DMS 273 (cell line): ENCODE measurements at regions not wholly inside any gene's neighbourhood (a gene's known extent, or its start where the extent isn't known, plus 50 kb on each side); places are given as distances from the start of the nearest gene placed in this dataset.
A peak's percentile ranks its signal among the peaks of the same experiment; 100 is the strongest.
"Not testable (repeated sequence)": the region's sequence is repeated elsewhere in the genome, so short reads cannot be mapped to it uniquely, and the experiment has no call there.

Experiments
- DNase-seq: peaks from one replicate; lab custom pipeline; 2025; ENCODE audit not compliant: unreplicated experiment; lab: John Stamatoyannopoulos, UW

DNA sequence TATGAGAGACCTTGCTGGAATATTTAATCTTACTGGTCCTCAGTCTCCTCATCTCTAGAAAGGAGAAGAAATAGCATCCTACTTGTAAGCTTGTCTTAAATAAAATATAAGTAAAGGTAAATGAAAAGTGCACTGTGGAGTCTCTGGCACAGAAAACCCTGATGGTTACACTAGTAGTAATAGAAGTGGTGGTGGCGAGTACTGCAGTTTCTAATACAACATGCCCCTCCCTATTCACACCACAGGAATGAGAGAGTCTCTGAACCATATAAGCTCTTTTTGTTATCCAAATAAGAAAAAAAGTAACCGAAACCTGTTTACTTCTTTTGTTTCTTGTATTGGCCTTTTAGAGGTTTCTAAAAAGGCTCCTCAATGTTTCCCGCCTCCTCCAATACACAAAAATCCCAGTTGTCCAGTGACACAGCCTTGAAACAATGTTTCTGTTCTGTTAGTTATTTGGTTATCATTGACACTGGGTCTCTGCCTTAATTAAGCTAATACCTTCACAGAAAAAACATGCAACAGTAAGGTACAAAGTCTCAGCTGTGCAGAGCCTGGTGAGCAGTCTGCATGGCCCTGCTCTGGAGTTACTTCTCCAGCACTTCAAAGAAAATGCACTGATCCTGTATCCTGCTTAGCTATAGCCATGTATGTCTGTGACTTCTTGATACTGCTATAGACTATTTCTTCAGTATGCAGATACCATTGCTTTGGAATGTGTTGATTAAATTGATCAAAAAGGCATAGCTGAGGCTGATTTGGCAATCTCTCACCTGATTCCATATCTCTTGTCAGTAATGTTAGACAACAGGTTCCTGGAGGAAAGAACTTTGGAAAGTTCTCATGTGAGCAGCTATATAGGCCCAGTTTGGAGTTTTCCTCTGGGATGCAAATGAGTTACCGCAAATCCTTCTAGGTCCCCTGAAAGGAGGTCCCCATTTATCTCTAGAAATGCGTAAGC lies 315.6 kb upstream of the IL12A start:
- peak; percentile 24 for DNase-seq

GRCh38 chr3:159674583-159674982 lies 314.1 kb upstream of the IL12A start:
- no peak for DNase-seq

GRCh38 chr3:159675285-159675684 lies 313.4 kb upstream of the IL12A start:
- no peak for DNase-seq

DNA sequence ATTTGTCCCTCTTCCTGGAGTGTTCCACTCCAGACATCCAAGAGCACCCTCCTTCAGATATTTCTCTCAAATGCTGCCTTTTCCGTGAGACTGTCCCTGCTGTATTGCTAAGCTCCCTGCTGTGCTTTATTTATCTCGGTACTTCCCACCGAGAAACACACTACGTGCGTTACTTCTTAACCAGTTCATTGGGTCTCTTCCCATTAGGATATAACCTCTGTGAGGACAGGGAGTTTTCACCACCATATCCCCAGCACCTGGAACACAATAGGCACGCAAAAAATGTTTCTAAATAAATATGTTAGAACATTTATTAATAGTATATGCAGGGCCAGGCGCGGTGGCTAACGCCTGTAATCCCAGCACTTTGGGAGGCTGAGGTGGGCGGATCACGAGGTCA lies 308.7 kb upstream of the IL12A start:
- DNase-seq: no peak

GRCh38 chr3:159681717-159682116 lies 306.9 kb upstream of the IL12A start:
- not testable (repeated sequence) for DNase-seq

- DNase-seq: no peak
Observed at GRCh38 chr3:159685801-159686200, 302.8 kb upstream of the IL12A start.

DNA sequence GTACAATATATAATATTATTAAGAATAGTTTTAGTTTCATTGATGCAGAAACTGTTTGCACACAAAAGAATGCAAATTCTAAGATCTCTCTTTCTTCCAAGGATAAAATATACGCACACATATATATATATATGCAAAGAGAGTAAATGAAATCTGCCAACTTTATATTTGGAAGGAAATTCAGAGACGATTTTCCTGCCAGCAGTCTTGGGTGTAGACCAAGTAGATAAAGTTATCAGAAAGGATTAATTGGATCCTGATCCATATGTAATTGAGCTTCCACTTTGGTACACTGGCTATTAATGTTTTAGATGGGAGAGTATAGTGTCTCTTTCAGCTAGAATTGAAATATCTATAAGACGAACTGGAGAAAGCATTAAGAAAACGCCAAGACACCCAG lies 295.4 kb upstream of the IL12A start:
- DNase-seq: no peak

DNA sequence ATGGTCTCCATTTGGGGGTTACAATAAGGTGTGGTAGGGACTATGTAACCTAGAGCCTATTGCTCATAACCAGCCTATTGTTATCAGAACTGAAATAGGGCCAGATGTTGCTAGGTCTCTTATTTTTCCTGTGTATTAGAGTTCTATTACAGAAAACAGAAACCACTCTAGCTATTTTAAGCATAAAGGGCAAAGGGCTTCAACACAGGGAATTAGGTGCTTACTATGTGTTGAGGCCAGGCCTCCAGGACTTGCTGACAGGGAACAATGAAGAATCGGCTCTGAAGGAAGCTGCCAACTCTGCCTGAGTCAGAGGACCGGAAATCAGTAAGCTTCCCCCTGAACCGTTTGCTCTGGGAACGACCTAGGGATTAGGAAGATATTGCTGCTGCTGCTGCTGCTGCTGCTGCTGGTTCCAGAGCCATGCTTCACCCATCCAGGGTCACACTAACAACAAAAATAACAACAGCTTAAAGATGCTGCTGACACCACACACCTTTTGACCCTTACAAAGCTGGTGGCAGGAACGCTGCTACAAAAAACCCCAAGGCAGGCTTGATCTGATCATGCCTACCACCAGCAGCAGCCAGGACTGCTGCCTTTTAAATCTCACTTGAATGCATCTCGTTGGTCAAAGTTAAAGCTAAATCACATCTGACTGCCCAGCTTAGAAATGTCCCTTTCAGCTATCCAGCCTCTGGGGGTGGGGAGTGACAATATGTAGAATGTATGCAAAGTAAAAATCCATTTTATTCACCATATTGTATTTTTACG lies 276.9 kb upstream of the IL12A start:
- DNase-seq: no peak

- no peak for DNase-seq
Observed at GRCh38 chr3:159721324-159721723, 267.3 kb upstream of the IL12A start.

DNA sequence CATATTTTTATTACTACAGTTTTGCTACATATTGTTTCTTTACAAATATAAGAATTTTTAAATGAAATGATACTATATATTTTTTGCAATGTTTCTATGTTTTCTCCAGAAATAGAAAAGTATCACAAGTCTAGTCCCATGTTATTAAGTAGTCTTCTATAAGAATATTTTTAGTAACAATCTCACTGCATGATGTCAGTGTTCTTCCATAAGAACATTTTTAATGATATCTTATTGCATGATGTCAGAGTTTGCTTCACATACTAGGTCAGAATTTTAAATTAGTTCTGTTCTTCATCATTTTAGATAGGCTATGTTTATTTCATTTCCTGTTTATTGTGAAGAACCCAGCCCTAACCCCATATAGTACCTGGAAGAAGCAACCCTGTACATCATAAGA lies 265.3 kb upstream of the IL12A start:
- no peak for DNase-seq

DNA sequence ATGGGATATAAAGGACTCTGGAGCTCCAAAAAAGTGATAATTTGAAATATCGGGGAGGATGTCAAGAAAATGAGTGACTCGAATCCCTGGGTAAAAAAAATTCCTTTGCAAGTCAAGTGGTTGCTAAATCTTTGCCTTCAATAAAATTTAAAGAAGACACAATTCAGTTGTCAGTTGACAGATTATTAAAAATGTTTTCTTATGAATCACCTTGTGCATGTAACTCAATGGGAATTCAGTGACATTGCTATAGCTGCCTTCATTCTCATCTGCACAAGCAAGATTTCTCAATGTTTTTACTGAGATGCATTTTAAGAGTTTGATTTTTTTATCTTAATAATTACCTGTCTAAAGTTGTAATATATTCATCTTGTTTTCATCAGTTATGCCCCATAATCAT lies 264.0 kb upstream of the IL12A start:
- DNase-seq: no peak

- no peak for DNase-seq
Observed at GRCh38 chr3:159726231-159726964, 262.2 kb upstream of the IL12A start.

- no peak for DNase-seq
Observed at GRCh38 chr3:159727506-159727905, 261.1 kb upstream of the IL12A start.

DNA sequence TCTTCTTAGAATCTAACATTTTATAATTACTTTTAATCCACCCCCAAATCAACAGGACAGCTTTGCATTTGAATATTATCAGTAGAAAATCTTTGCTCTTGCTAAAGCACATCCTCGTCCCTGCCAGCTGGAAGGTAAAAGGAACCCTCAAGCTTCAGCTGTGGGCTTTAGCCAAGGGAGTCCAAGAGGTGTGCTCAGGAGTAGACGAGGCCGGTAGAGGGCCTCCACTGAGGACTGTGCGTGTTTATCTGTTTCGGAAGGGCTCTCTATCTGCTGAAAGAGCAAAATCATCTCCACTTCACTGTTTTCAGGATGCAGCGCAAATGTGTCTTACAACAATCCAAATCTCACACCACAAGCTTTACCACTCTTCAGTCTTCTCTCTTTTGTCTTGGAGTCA lies 257.4 kb upstream of the IL12A start:
- peak; percentile 26 for DNase-seq

DNA sequence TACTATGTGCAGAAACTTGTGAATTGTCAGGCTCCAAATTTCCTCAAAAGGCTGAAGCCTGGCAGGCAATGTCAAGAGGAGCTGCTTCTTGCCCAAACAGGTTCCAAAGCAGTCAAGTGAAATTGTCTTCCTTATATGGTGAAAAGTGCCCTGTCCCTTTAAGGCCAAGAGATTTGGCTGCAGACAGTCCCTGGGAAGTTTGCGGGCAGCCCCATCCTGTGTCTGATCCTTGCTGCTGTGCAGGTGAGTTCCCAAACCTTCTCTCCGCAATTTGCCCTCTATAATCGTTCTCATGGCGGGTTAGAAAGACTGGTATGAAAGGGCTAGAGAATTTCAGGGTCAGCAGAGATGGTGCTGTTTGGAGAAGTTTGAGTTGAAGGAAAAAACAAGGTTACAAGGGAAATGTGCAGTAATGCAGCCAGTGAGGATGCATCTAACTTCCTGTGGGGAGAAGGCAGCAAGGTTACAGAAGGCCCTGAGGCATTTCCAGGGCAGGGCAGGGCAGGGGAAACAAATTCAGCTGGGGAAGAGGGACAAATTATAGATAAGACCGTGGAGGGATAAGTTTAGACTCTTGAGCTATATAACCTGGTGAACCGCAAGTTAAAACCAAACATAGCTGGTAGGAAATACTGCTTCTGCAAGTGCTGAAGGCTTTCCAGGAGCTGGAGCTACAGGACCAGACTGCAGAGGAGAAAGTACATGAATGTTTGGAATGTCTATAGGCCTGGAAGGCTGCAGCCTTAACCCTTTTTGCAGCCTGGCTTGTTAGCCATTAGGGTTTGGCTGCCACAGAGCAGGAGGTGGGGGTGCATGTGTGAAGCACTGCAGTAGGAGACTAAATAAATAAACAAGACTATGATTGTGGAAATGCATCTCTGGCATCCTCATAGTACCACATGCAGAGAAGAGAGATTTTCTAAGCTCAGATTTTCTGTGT lies 256.2 kb upstream of the IL12A start:
- DNase-seq: peak; percentile 16

DNA sequence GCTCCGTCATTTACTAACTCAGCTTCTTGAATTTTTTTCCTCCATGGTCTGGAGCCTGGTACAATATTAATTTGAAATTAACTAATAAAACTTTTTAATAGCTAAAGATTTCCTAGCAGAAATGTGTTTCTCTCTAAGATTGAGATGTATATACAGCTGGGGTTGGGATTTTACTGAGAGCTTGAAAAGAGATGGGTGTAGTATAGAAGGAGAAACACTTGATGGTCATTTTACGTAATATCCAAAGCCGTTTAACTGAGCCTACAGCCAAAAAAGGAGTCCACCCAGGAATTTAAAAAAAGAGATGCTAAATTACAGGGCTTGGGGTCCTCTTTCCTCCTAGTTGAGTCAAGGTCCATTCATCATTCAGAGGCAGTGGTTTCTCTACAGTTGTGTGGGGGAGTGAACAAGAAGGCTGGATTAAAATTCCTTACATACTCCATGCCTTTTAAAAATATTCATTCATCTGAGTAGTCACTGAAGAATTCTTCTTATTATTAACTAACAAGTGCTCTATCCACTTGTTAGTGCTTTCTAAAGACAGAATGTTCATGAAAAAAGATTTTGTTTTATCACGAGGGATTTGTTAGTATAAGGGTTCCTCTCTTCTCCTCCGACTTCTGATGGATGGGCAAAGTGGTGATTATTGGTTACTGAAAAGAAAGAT lies 255.3 kb upstream of the IL12A start:
- no peak for DNase-seq

- DNase-seq: no peak
Observed at GRCh38 chr3:159734681-159735080, 254.0 kb upstream of the IL12A start.

DNA sequence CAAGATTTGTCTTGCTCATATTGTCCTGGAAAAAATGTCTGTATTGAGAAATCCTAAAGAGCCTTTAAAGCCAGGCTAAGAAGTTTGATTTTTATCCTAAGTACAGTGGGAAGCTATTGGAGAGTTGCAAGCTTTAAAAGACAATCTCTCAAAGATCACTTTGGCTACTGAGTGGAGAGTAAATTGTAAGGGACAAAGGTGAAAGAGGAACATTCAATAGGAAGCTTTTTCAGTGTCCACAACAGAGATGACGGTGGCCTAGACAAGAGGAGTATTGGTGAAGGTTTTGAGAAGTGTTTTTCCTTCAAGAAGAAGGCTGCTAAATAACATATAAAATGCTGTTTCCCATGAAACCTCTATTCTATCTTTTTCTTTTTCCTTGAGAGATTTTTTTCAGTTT lies 249.5 kb upstream of the IL12A start:
- no peak for DNase-seq

DNA sequence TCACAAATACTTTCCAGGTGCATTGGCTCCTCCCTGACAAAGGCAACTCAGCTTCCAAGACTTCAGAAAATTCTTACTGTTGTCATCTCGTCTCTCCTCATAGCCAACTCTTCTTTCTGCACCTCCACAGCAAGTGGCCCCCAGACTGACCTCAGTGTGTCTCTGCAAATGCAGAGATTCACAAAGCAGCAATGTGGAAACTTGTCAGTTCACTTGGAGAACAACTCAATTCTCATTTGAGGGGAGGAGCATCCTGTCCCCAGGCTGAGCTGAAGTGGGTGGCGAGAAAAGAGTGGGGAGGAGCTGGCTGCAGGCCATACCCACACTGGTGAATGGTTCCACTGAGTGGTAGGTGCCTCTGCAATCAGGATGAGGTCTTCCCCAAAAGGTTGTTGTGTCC lies 248.7 kb upstream of the IL12A start:
- DNase-seq: no peak

- no peak for DNase-seq
Observed at GRCh38 chr3:159741281-159741680, 247.4 kb upstream of the IL12A start.
